ENCODE measurements at regions not wholly inside any gene's neighbourhood (a gene's known extent, or its start where the extent isn't known, plus 50 kb on each side); places are given as distances from the start of the nearest gene placed in this dataset.
A peak's percentile ranks its signal among the peaks of the same experiment; 100 is the strongest.

GRCh38 chr14:61187196-61187905 lies 93.8 kb downstream of the TMEM30B start:
- H3K36me3 Mint-ChIP-seq: no peaks in the 10 kb centered on the region
- no peaks in the 10 kb centered on the region for H3K36me3 ChIP-seq (ENCODE audit: control insufficient read depth in 2 of 3, insufficient read depth in 3 of 3, low read length in 3 of 3)
- no peaks in the 10 kb centered on the region for H3K9me3 ChIP-seq (ENCODE audit: control insufficient read depth in 2 of 3, low read length in 3 of 3)
- peak overlapping the region in 1 of 10 donors; percentile 4 for H3K4me3 Mint-ChIP-seq
- H3K27me3 ChIP-seq (ENCODE audit: control insufficient read depth in 2 of 2, insufficient read depth in 2 of 2, low read length in 2 of 2): peaks cover 0 to 7% of the 10 kb centered on the region in 2 donors
- H3K4me1 Mint-ChIP-seq: peaks cover 6 to 27% (median 18%) of the 10 kb centered on the region in 7 donors
- H3K27ac Mint-ChIP-seq: no peak overlapping the region
- ATAC-seq (no peak), DNase-seq (no peak)
- POLR2A ChIA-PET: no interaction called here
- intact Hi-C loops (cut with micrococcal nuclease): loop anchor here in 1 of 2 donors (5.0 kb wide), 1 partner anchor 560 kb away; no protein-coding TSS in a partner anchor
- H3K4me3 ChIP-seq (ENCODE audit: low read length): no peak overlapping the region
- no peak overlapping the region for H3K27ac ChIP-seq (ENCODE audit: low read depth, low read length)
- H3K9me3 Mint-ChIP-seq: peaks cover 0 to 4% (median 0%) of the 10 kb centered on the region in 11 donors
- peaks cover 32 to 59% (median 47%) of the 10 kb centered on the region in 5 donors for H3K27me3 Mint-ChIP-seq
- CTCF ChIA-PET: no interaction called here
- H3K4me1 ChIP-seq (ENCODE audit: control insufficient read depth in 2 of 2, insufficient read depth in 2 of 2, low read length in 2 of 2): no peaks in the 10 kb centered on the region

GRCh38 chr14:61186341-61187195 lies 94.6 kb downstream of the TMEM30B start:
- Histone ChIP-seq H3K27me3 (ENCODE audit: control insufficient read depth in 2 of 2, insufficient read depth in 2 of 2, low read length in 2 of 2) (peaks cover 0 to 7% of the 10 kb centered on the region in 2 donors), H3K9me3 (ENCODE audit: control insufficient read depth in 2 of 3, low read length in 3 of 3) (no peaks in the 10 kb centered on the region), H3K27ac (ENCODE audit: low read depth, low read length) (no peak overlapping the region), H3K4me1 (ENCODE audit: control insufficient read depth in 2 of 2, insufficient read depth in 2 of 2, low read length in 2 of 2) (no peaks in the 10 kb centered on the region), H3K36me3 (ENCODE audit: control insufficient read depth in 2 of 3, insufficient read depth in 3 of 3, low read length in 3 of 3) (no peaks in the 10 kb centered on the region), H3K4me3 (ENCODE audit: low read length) (no peak overlapping the region)
- no peak overlapping the region for H3K4me3 Mint-ChIP-seq
- peaks cover 0 to 4% (median 0%) of the 10 kb centered on the region in 11 donors for H3K9me3 Mint-ChIP-seq
- ChIA-PET POLR2A (no interaction called here), CTCF (no interaction called here)
- peaks cover 6 to 27% (median 18%) of the 10 kb centered on the region in 7 donors for H3K4me1 Mint-ChIP-seq
- no peak overlapping the region for H3K27ac Mint-ChIP-seq
- H3K27me3 Mint-ChIP-seq: peaks cover 26 to 51% (median 40%) of the 10 kb centered on the region in 5 donors
- intact Hi-C loops (cut with micrococcal nuclease): loop anchor here in 1 of 2 donors (1.0 to 5.0 kb wide), 2 partner anchors 8 to 559 kb away; no protein-coding TSS in a partner anchor
- no peak for ATAC-seq
- no peak for DNase-seq
- no peaks in the 10 kb centered on the region for H3K36me3 Mint-ChIP-seq

GRCh38 chr14:61185534-61185933 lies 95.6 kb downstream of the TMEM30B start:
- no peak overlapping the region for H3K4me3 ChIP-seq (ENCODE audit: low read length)
- H3K27ac Mint-ChIP-seq: no peak overlapping the region
- H3K4me3 Mint-ChIP-seq: no peak overlapping the region
- H3K4me1 Mint-ChIP-seq: peaks cover 6 to 27% (median 18%) of the 10 kb centered on the region in 7 donors
- no peaks in the 10 kb centered on the region for H3K36me3 ChIP-seq (ENCODE audit: control insufficient read depth in 2 of 3, insufficient read depth in 3 of 3, low read length in 3 of 3)
- intact Hi-C loops (cut with micrococcal nuclease): loop anchor here in 1 of 2 donors (5.0 kb wide), 1 partner anchor 558 kb away; no protein-coding TSS in a partner anchor
- ATAC-seq (no peak), DNase-seq (no peak)
- H3K27ac ChIP-seq (ENCODE audit: low read depth, low read length): no peak overlapping the region
- ChIA-PET POLR2A (no interaction called here), CTCF (interaction anchor here (0.6 kb wide), 1 partner anchor 21 kb away, joined by 3 read pairs; no protein-coding TSS in a partner anchor)
- no peaks in the 10 kb centered on the region for H3K9me3 ChIP-seq (ENCODE audit: control insufficient read depth in 2 of 3, low read length in 3 of 3)
- peaks cover 0 to 6% (median 0%) of the 10 kb centered on the region in 11 donors for H3K9me3 Mint-ChIP-seq
- no peaks in the 10 kb centered on the region for H3K36me3 Mint-ChIP-seq
- no peaks in the 10 kb centered on the region for H3K4me1 ChIP-seq (ENCODE audit: control insufficient read depth in 2 of 2, insufficient read depth in 2 of 2, low read length in 2 of 2)
- H3K27me3 Mint-ChIP-seq: peaks cover 19 to 46% (median 31%) of the 10 kb centered on the region in 5 donors
- H3K27me3 ChIP-seq (ENCODE audit: control insufficient read depth in 2 of 2, insufficient read depth in 2 of 2, low read length in 2 of 2): peaks cover 0 to 7% of the 10 kb centered on the region in 2 donors

GRCh38 chr14:61184112-61184511 lies 97.0 kb downstream of the TMEM30B start:
- H3K36me3 ChIP-seq (ENCODE audit: control insufficient read depth in 2 of 3, insufficient read depth in 3 of 3, low read length in 3 of 3): no peaks in the 10 kb centered on the region
- POLR2A ChIA-PET: no interaction called here

GRCh38 chr14:61183196-61183885 lies 97.8 kb downstream of the TMEM30B start:
- H3K4me3 Mint-ChIP-seq: peak overlapping the region in 2 of 10 donors; percentile 5 to 19
- POLR2A ChIA-PET: no interaction called here
- H3K27ac ChIP-seq (ENCODE audit: low read depth, low read length): no peak overlapping the region
- intact Hi-C loops (cut with micrococcal nuclease): no loop called here
- H3K4me1 Mint-ChIP-seq: peaks cover 2 to 18% (median 14%) of the 10 kb centered on the region in 7 donors
- no peaks in the 10 kb centered on the region for H3K9me3 ChIP-seq (ENCODE audit: control insufficient read depth in 2 of 3, low read length in 3 of 3)
- H3K36me3 ChIP-seq (ENCODE audit: control insufficient read depth in 2 of 3, insufficient read depth in 3 of 3, low read length in 3 of 3): no peaks in the 10 kb centered on the region
- CTCF ChIA-PET: no interaction called here
- peak in 2 of 9 donors; percentile 5 to 13 for DNase-seq
- no peaks in the 10 kb centered on the region for H3K4me1 ChIP-seq (ENCODE audit: control insufficient read depth in 2 of 2, insufficient read depth in 2 of 2, low read length in 2 of 2)
- peaks cover 0 to 6% (median 0%) of the 10 kb centered on the region in 11 donors for H3K9me3 Mint-ChIP-seq
- no peaks in the 10 kb centered on the region for H3K36me3 Mint-ChIP-seq
- H3K27me3 Mint-ChIP-seq: peaks cover 6 to 36% (median 22%) of the 10 kb centered on the region in 5 donors
- no peak overlapping the region for H3K4me3 ChIP-seq (ENCODE audit: low read length)
- peaks cover 0 to 7% of the 10 kb centered on the region in 2 donors for H3K27me3 ChIP-seq (ENCODE audit: control insufficient read depth in 2 of 2, insufficient read depth in 2 of 2, low read length in 2 of 2)
- H3K27ac Mint-ChIP-seq: peak overlapping the region in 2 of 9 donors; percentile 33 to 53
- ATAC-seq: no peak

More at GRCh38 chr14:61184112-61184511, 97.0 kb downstream of the TMEM30B start:
- peaks cover under 1 to 18% (median 11%) of the 10 kb centered on the region in 7 donors for H3K4me1 Mint-ChIP-seq
- DNase-seq (no peak), ATAC-seq (no peak)
- H3K4me3 ChIP-seq (ENCODE audit: low read length): no peak overlapping the region
- H3K27me3 ChIP-seq (ENCODE audit: control insufficient read depth in 2 of 2, insufficient read depth in 2 of 2, low read length in 2 of 2): peaks cover 0 to 7% of the 10 kb centered on the region in 2 donors
- intact Hi-C loops (cut with micrococcal nuclease): no loop called here
- H3K9me3 ChIP-seq (ENCODE audit: control insufficient read depth in 2 of 3, low read length in 3 of 3): no peaks in the 10 kb centered on the region
- H3K27ac Mint-ChIP-seq: no peak overlapping the region
- no peak overlapping the region for H3K4me3 Mint-ChIP-seq
- H3K9me3 Mint-ChIP-seq: peaks cover 0 to 6% (median 0%) of the 10 kb centered on the region in 11 donors
- H3K27ac ChIP-seq (ENCODE audit: low read depth, low read length): no peak overlapping the region
- peaks cover 7 to 33% (median 20%) of the 10 kb centered on the region in 5 donors for H3K27me3 Mint-ChIP-seq
- no peaks in the 10 kb centered on the region for H3K36me3 Mint-ChIP-seq
- CTCF ChIA-PET: no interaction called here
- no peaks in the 10 kb centered on the region for H3K4me1 ChIP-seq (ENCODE audit: control insufficient read depth in 2 of 2, insufficient read depth in 2 of 2, low read length in 2 of 2)

- Mint-ChIP-seq H3K4me1 (peaks cover 10 to 36% (median 23%) of the 10 kb centered on the region in 7 donors), H3K27me3 (peaks cover 0 to 10% (median 7%) of the 10 kb centered on the region in 5 donors), H3K27ac (peak overlapping the region in 1 of 9 donors; percentile 7), H3K4me3 (no peak overlapping the region), H3K9me3 (peaks cover 0 to 6% (median 0%) of the 10 kb centered on the region in 11 donors), H3K36me3 (peaks cover 0 to 2% (median 0%) of the 10 kb centered on the region in 5 donors)
- Histone ChIP-seq H3K27ac (ENCODE audit: low read depth, low read length) (no peak overlapping the region), H3K9me3 (ENCODE audit: control insufficient read depth in 2 of 3, low read length in 3 of 3) (no peaks in the 10 kb centered on the region), H3K36me3 (ENCODE audit: control insufficient read depth in 2 of 3, insufficient read depth in 3 of 3, low read length in 3 of 3) (no peaks in the 10 kb centered on the region), H3K4me3 (ENCODE audit: low read length) (no peak overlapping the region), H3K27me3 (ENCODE audit: control insufficient read depth in 2 of 2, insufficient read depth in 2 of 2, low read length in 2 of 2) (no peaks in the 10 kb centered on the region), H3K4me1 (ENCODE audit: control insufficient read depth in 2 of 2, insufficient read depth in 2 of 2, low read length in 2 of 2) (peaks cover 0 to 8% of the 10 kb centered on the region in 2 donors)
- CTCF ChIA-PET: no interaction called here
- ATAC-seq (no peak), DNase-seq (no peak)
- POLR2A ChIA-PET: no interaction called here
- intact Hi-C loops (cut with micrococcal nuclease): loop anchor here in 1 of 2 donors (2.0 to 10.0 kb wide), 3 partner anchors 78 to 199 kb away; partner anchors contain the start of genes SLC38A6 and TRMT5
Measured at GRCh38 chr14:61179796-61180398, 101.2 kb downstream of the TMEM30B start.
